SK-N-SH (cell line): ENCODE measurements at regions not wholly inside any gene's neighbourhood (a gene's known extent, or its start where the extent isn't known, plus 50 kb on each side); places are given as distances from the start of the nearest gene placed in this dataset.

Experiments
- CTCF ChIA-PET: fragments of 300-600, 350-600 bp; formaldehyde crosslinking; extraction: SDS; loops from one replicate; lab custom pipeline; 2021; lab: Yijun Ruan, JAX
- POLR2A ChIA-PET: fragments of 350-600 bp; sonication (Branson Sonifier 250); formaldehyde crosslinking; extraction: SDS; loops from one replicate; lab custom pipeline; 2020; ENCODE audit warnings: antibody characterized with exemption, inconsistent platforms; lab: Yijun Ruan, JAX
- DNase-seq: peaks from one replicate; pipeline ENCODE4 v3.0.0; 2012
- H2AFZ ChIP-seq: fragments of 200-600 bp; sonication (generic); 2 replicates; pipeline ENCODE4 v1.8.1; 2016; ENCODE audit warnings: antibody characterized with exemption, mild to moderate bottlenecking, low read depth
- H3F3A ChIP-seq: fragments of 200-600 bp; sonication (generic); replicated peaks from 2 replicates; pipeline ENCODE3; 2016; ENCODE audit warnings: antibody characterized with exemption, mild to moderate bottlenecking; ENCODE audit not compliant: insufficient read depth
- H3K27ac ChIP-seq, 2 experiments: fragments of 200-500 bp in 1 of 2; fragments of 200-600 bp in 1 of 2; sonication (Bioruptor generic) in 1 of 2; sonication (generic), shearing (Covaris generic) in 1 of 2; 2 replicates each; pipeline versions ENCODE4 v1.5.1 to v1.6.1; 2014 to 2016; ENCODE audit warnings: low read depth in 2 of 2, inconsistent platforms in 1 of 2, low read length in 1 of 2, mild to moderate bottlenecking in 1 of 2, mixed read lengths in 1 of 2
- H3K27me3 ChIP-seq: fragments of 200-600 bp; sonication (generic), shearing (Covaris generic); 2 replicates; pipeline ENCODE4 v1.6.1; 2016; ENCODE audit warnings: mixed run types; ENCODE audit not compliant: insufficient read depth
- H3K36me3 ChIP-seq, 2 experiments: fragments of 200-500 bp in 1 of 2; fragments of 200-600 bp in 1 of 2; sonication (Bioruptor generic) in 1 of 2; sonication (generic) in 1 of 2; replicated peaks in 1 of 2; 2 replicates each; pipeline versions ENCODE3 to v1.5.1; 2014 to 2016; ENCODE audit warnings: low read length in 1 of 2, mild to moderate bottlenecking in 1 of 2; ENCODE audit not compliant: insufficient read depth in 2 of 2, control insufficient read depth in 1 of 2
- H3K4me1 ChIP-seq, 2 experiments: fragments of 200-500 bp in 1 of 2; fragments of 200-600 bp in 1 of 2; sonication (Bioruptor generic) in 1 of 2; sonication (generic), shearing (Covaris generic) in 1 of 2; 2 replicates each; pipeline versions ENCODE4 v1.5.1 to v1.6.1; 2014 to 2016; ENCODE audit warnings: low read depth in 1 of 2, low read length in 1 of 2, mixed run types in 1 of 2; ENCODE audit not compliant: insufficient read depth in 2 of 2, control insufficient read depth in 1 of 2
- H3K4me2 ChIP-seq: fragments of 200-600 bp; sonication (generic), shearing (Covaris generic); 2 replicates; pipeline ENCODE4 v1.6.1; 2017; ENCODE audit warnings: mixed run types
- H3K4me3 ChIP-seq, 2 experiments: fragments of 200-500 bp in 1 of 2; fragments of 200-600 bp in 1 of 2; sonication (Bioruptor generic) in 1 of 2; sonication (generic), shearing (Covaris generic) in 1 of 2; 2 replicates each; pipeline versions ENCODE4 v1.5.1 to v1.8.1; 2014 to 2016; ENCODE audit warnings: low read depth in 2 of 2, inconsistent platforms in 1 of 2, low read length in 1 of 2, mild to moderate bottlenecking in 1 of 2, mixed read lengths in 1 of 2, moderate library complexity in 1 of 2
- H3K79me2 ChIP-seq: fragments of 200-600 bp; sonication (generic); 2 replicates; pipeline ENCODE4 v1.8.1; 2017; ENCODE audit warnings: mild to moderate bottlenecking; ENCODE audit not compliant: insufficient read depth
- H3K9ac ChIP-seq: fragments of 200-600 bp; sonication (generic); 2 replicates; pipeline ENCODE4 v1.6.1; 2017; ENCODE audit warnings: mixed run types
- H3K9me2 ChIP-seq: fragments of 200-600 bp; sonication (generic); 2 replicates; pipeline ENCODE4 v1.6.1; 2017; ENCODE audit warnings: mixed run types
- H3K9me3 ChIP-seq: fragments of 200-600 bp; sonication (generic); 2 replicates; pipeline ENCODE4 v1.6.1; 2017; ENCODE audit warnings: mixed run types, mild to moderate bottlenecking, moderate library complexity
- H4K20me1 ChIP-seq: fragments of 200-600 bp; sonication (generic); 2 replicates; pipeline ENCODE4 v1.6.1; 2017; ENCODE audit warnings: mild to moderate bottlenecking, mixed run types; ENCODE audit not compliant: insufficient read depth
- CTCF ChIP-seq: fragments of 200-600 bp; sonication (generic); IDR thresholded peaks from 2 replicates; pipeline ENCODE4 v1.6.1; 2017; ENCODE audit warnings: antibody characterized with exemption, mild to moderate bottlenecking, moderate library complexity
- ELF1 ChIP-seq: IDR thresholded peaks from 2 replicates; pipeline ENCODE4 v1.4.0; 2012
- FOXM1 ChIP-seq: IDR thresholded peaks from 2 replicates; pipeline ENCODE4 v1.4.0; 2012; ENCODE audit warnings: low read depth, mild to moderate bottlenecking
- GATA2 ChIP-seq: sonication (generic); formaldehyde crosslinking; IDR thresholded peaks from 2 replicates; pipeline ENCODE4 v1.5.0; 2020; ENCODE audit warnings: mild to moderate bottlenecking, missing genetic modification reagents
- MXI1 ChIP-seq: IDR thresholded peaks from 2 replicates; pipeline ENCODE4 v1.6.1; 2012; ENCODE audit warnings: mild to moderate bottlenecking, low read depth, low read length, improper control_type of control experiment
- NFIC ChIP-seq: IDR thresholded peaks from 2 replicates; pipeline ENCODE4 v1.4.0; 2012; ENCODE audit warnings: borderline replicate concordance
- PBX3 ChIP-seq: IDR thresholded peaks from 2 replicates; pipeline ENCODE4; 2012
- RAD21 ChIP-seq: IDR thresholded peaks from 2 replicates; pipeline ENCODE4 v1.6.1; 2012; ENCODE audit warnings: mild to moderate bottlenecking, low read length
- RCOR1 ChIP-seq: fragments of 150-350 bp; IDR thresholded peaks from 2 replicates; pipeline ENCODE4 v1.6.1; 2017; ENCODE audit warnings: antibody characterized with exemption, low read length
- TEAD4 ChIP-seq: IDR thresholded peaks from 2 replicates; pipeline ENCODE4 v1.4.0; 2012; ENCODE audit warnings: mild to moderate bottlenecking, borderline replicate concordance; ENCODE audit not compliant: insufficient read depth
- WGBS: methylation state at CpG from one replicate; pipeline ENCODE4 v1.1.6; 2017; ENCODE audit warnings: low lambda C conversion rate; 5-methylcytosine and 5-hydroxymethylcytosine counted together

- Histone ChIP-seq H3K4me3 (peak overlapping the region in 1 of 2 experiments; percentile 27; a peak in 1 of 4 replicates), H2AFZ (peak overlapping the region; percentile 85), H3K4me1 (no peaks in the 10 kb centered on the region)
- TF ChIP-seq CTCF, result peak; percentile 80
- TF ChIP-seq RAD21, result peak; percentile 49
- no peak for TF ChIP-seq ELF1
- TF ChIP-seq RCOR1, result no peak
- TF ChIP-seq, all 33 proteins: peak for 2
- no peaks in the 10 kb centered on the region for H3F3A ChIP-seq
- DNase-seq, result peak; percentile 68
- H3K79me2 ChIP-seq, result no peaks in the 10 kb centered on the region
- WGBS, result 46% methylated on average over 3 of the region's 3 CpGs
- peak overlapping the region; percentile 5; the same call in 1 of the 2 replicates for H3K4me2 ChIP-seq
- H3K9ac ChIP-seq, result no peak overlapping the region
- H3K27me3 ChIP-seq, result no peaks in the 10 kb centered on the region
- no peaks in the 10 kb centered on the region for H3K36me3 ChIP-seq
- H3K9me2 ChIP-seq, result no peaks in the 10 kb centered on the region
- ChIA-PET CTCF (interaction anchor here (0.6 to 2.2 kb wide), 23 partner anchors 8 to 1969 kb away, joined by 3 to 10 read pairs (median 3); no protein-coding TSS in a partner anchor), POLR2A (no interaction called here)
- no peaks in the 10 kb centered on the region for H3K9me3 ChIP-seq
- no peak overlapping the region for H3K27ac ChIP-seq
- H4K20me1 ChIP-seq, result no peaks in the 10 kb centered on the region
Measured at GRCh38 chr4:159455675-159456237, 352.9 kb downstream of the RAPGEF2 start.

GRCh38 chr4:159460371-159460770, 357.5 kb downstream of the RAPGEF2 start:
- Histone ChIP-seq H3K9me2 (no peaks in the 10 kb centered on the region), H3K4me2 (no peak overlapping the region), H3K4me1 (no peaks in the 10 kb centered on the region), H3K9ac (no peak overlapping the region), H3K9me3 (no peaks in the 10 kb centered on the region), H3K4me3 (no peak overlapping the region), H2AFZ (no peak overlapping the region), H3K27me3 (no peaks in the 10 kb centered on the region), H3K36me3 (no peaks in the 10 kb centered on the region), H3F3A (no peaks in the 10 kb centered on the region)
- 90% methylated on average over 1 of the region's 1 CpG for WGBS
- no peak for DNase-seq
- TF ChIP-seq GATA2 (CRISPR knock-in tag), result no peak
- no peak for TF ChIP-seq MXI1
- TF ChIP-seq FOXM1, result no peak
- no peak for TF ChIP-seq NFIC
- TF ChIP-seq PBX3, result no peak
- TF ChIP-seq TEAD4, result no peak
- TF ChIP-seq, all 33 proteins: peak for 0
- H4K20me1 ChIP-seq, result no peaks in the 10 kb centered on the region
- ChIA-PET POLR2A (no interaction called here), CTCF (no interaction called here)
- no peaks in the 10 kb centered on the region for H3K79me2 ChIP-seq
- H3K27ac ChIP-seq, result no peak overlapping the region
